Mucosa of gallbladder (tissue), 1 donor: ENCODE measurements at regions not wholly inside any gene's neighbourhood (a gene's known extent, or its start where the extent isn't known, plus 50 kb on each side); places are given as distances from the start of the nearest gene placed in this dataset.
"Not testable (repeated sequence)": the region's sequence is repeated elsewhere in the genome, so short reads cannot be mapped to it uniquely, and the experiment has no call there.

Experiments
- DNase-seq: peaks from one replicate; pipeline ENCODE4 v3.0.0-alpha.2; 2020; ENCODE audit warnings: low spot score
- donor health status: DM: no; HTN: no; CAD: no.

- DNase-seq: no peak
Measured at GRCh38 chr7:155950898-155951553, 138.8 kb upstream of the SHH start.

GRCh38 chr7:155948845-155949244 lies 136.6 kb upstream of the SHH start:
- no peak for DNase-seq

GRCh38 chr7:155948423-155948822 lies 136.2 kb upstream of the SHH start:
- no peak for DNase-seq

- DNase-seq: no peak
Measured at GRCh38 chr7:155947051-155947450, 134.8 kb upstream of the SHH start.

- no peak for DNase-seq
Measured at GRCh38 chr7:155945670-155946325, 133.5 kb upstream of the SHH start.

GRCh38 chr7:155944901-155945300 lies 132.6 kb upstream of the SHH start:
- no peak for DNase-seq

GRCh38 chr7:155943251-155943899 lies 131.1 kb upstream of the SHH start:
- no peak for DNase-seq

GRCh38 chr7:155942226-155942950 lies 130.1 kb upstream of the SHH start:
- DNase-seq: no peak

GRCh38 chr7:155941688-155942087 lies 129.4 kb upstream of the SHH start:
- DNase-seq: no peak

- DNase-seq: no peak
Measured at GRCh38 chr7:155939350-155939749, 127.1 kb upstream of the SHH start.

- no peak for DNase-seq
Measured at GRCh38 chr7:155938129-155938528, 125.9 kb upstream of the SHH start.

GRCh38 chr7:155935726-155936125 lies 123.5 kb upstream of the SHH start:
- DNase-seq: no peak

- no peak for DNase-seq
Measured at GRCh38 chr7:155935005-155935557, 122.8 kb upstream of the SHH start.

- DNase-seq: not testable (repeated sequence)
Measured at GRCh38 chr7:155932324-155932723, 120.1 kb upstream of the SHH start.

- no peak for DNase-seq
Measured at GRCh38 chr7:155931396-155932085, 119.3 kb upstream of the SHH start.

- no peak for DNase-seq
Measured at GRCh38 chr7:155930527-155930926, 118.3 kb upstream of the SHH start.

- DNase-seq: no peak
Measured at GRCh38 chr7:155930061-155930460, 117.8 kb upstream of the SHH start.

GRCh38 chr7:155928583-155928982 lies 116.3 kb upstream of the SHH start:
- peak; percentile 48 for DNase-seq

GRCh38 chr7:155927905-155928304 lies 115.6 kb upstream of the SHH start:
- no peak for DNase-seq

- DNase-seq: no peak
Measured at GRCh38 chr7:155925682-155926081, 113.4 kb upstream of the SHH start.

- DNase-seq: peak; percentile 85
Measured at GRCh38 chr7:155922067-155922816, 110.0 kb upstream of the SHH start.
